BJ (cell line): ENCODE measurements at regions not wholly inside any gene's neighbourhood (a gene's known extent, or its start where the extent isn't known, plus 50 kb on each side); places are given as distances from the start of the nearest gene placed in this dataset.

Experiments
- CTCF ChIA-PET: fragments of 350-600 bp; formaldehyde crosslinking; extraction: SDS; loops from one replicate; lab custom pipeline; 2021; ENCODE audit warnings: antibody characterized with exemption, inconsistent platforms; lab: Yijun Ruan, JAX
- POLR2A ChIA-PET: fragments of 300-600 bp; sonication (Branson Sonifier 250); formaldehyde crosslinking; extraction: SDS; loops from one replicate; lab custom pipeline; 2021; ENCODE audit warnings: antibody characterized with exemption; lab: Charles Lee
- DNase-seq: peaks from one replicate; pipeline ENCODE4 v3.0.0-alpha.2; 2011; ENCODE audit warnings: low read depth
- H3K27me3 ChIP-seq: 2 replicates; pipeline ENCODE4 v1.6.0; 2011; ENCODE audit warnings: low read length; ENCODE audit not compliant: control insufficient read depth, insufficient read depth
- H3K36me3 ChIP-seq: 2 replicates; pipeline ENCODE4 v1.5.1; 2011; ENCODE audit warnings: low read length; ENCODE audit not compliant: control insufficient read depth, insufficient read depth
- H3K4me3 ChIP-seq: 2 replicates; pipeline ENCODE4 v1.5.1; 2011; ENCODE audit warnings: low read depth, mild to moderate bottlenecking, control low read depth, low read length
- TF ChIP-seq, protein P1 (sequence below): IDR thresholded peaks from 2 replicates; pipeline ENCODE4 v1.5.1; 2011; ENCODE audit warnings: low read depth, mild to moderate bottlenecking, control low read depth, inconsistent platforms, low read length, moderate library complexity; ENCODE audit not compliant: insufficient read depth

DNA sequence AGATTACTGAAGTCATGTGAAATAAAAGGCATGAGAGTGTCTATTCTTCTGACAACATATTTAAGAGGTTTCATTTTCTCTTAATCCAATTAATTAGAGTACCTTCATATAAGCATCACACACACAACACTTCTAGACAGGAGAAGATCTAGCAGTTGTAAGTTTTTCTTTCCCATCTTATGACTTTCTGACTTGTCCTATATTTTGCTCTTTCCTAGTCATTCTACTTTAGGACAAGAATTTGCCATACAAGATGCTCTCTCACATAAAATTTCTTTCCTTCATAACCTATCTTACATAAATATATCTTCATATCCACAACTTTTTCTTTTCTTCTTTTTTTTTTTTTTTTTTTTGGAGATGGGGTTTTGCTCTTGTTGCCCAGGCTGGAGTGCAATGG, 118.3 kb upstream of the SERPIND1 start:
- Histone ChIP-seq H3K4me3 (no peak overlapping the region), H3K36me3 (no peaks in the 10 kb centered on the region), H3K27me3 (no peaks in the 10 kb centered on the region)
- ChIA-PET CTCF (no interaction called here), POLR2A (no interaction called here)
- TF ChIP-seq, protein P1, sequence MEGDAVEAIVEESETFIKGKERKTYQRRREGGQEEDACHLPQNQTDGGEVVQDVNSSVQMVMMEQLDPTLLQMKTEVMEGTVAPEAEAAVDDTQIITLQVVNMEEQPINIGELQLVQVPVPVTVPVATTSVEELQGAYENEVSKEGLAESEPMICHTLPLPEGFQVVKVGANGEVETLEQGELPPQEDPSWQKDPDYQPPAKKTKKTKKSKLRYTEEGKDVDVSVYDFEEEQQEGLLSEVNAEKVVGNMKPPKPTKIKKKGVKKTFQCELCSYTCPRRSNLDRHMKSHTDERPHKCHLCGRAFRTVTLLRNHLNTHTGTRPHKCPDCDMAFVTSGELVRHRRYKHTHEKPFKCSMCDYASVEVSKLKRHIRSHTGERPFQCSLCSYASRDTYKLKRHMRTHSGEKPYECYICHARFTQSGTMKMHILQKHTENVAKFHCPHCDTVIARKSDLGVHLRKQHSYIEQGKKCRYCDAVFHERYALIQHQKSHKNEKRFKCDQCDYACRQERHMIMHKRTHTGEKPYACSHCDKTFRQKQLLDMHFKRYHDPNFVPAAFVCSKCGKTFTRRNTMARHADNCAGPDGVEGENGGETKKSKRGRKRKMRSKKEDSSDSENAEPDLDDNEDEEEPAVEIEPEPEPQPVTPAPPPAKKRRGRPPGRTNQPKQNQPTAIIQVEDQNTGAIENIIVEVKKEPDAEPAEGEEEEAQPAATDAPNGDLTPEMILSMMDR, result no peak
- DNase-seq, result no peak

DNA sequence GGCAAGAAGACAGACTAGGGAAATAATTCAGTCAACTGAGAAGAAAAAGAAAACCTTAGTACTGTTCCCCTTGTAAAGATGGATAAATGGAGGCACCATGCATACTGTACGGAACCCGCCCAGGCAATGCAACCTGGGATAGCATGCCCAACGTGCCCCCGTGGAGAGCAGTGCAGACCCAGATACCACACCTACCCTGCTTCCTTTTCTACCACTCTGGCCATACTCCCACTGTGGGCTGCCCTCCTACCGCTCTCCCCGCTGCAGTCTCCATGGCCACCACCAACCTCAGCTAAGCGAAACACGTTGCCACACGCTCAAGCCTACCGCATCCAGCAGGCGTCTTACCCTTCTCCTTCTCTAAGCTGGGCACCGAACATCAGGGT, 117.4 kb upstream of the SERPIND1 start:
- Histone ChIP-seq H3K27me3 (no peaks in the 10 kb centered on the region), H3K36me3 (no peaks in the 10 kb centered on the region), H3K4me3 (no peak overlapping the region)
- TF ChIP-seq, protein P1, result no peak
- ChIA-PET POLR2A (no interaction called here), CTCF (no interaction called here)
- no peak for DNase-seq

DNA sequence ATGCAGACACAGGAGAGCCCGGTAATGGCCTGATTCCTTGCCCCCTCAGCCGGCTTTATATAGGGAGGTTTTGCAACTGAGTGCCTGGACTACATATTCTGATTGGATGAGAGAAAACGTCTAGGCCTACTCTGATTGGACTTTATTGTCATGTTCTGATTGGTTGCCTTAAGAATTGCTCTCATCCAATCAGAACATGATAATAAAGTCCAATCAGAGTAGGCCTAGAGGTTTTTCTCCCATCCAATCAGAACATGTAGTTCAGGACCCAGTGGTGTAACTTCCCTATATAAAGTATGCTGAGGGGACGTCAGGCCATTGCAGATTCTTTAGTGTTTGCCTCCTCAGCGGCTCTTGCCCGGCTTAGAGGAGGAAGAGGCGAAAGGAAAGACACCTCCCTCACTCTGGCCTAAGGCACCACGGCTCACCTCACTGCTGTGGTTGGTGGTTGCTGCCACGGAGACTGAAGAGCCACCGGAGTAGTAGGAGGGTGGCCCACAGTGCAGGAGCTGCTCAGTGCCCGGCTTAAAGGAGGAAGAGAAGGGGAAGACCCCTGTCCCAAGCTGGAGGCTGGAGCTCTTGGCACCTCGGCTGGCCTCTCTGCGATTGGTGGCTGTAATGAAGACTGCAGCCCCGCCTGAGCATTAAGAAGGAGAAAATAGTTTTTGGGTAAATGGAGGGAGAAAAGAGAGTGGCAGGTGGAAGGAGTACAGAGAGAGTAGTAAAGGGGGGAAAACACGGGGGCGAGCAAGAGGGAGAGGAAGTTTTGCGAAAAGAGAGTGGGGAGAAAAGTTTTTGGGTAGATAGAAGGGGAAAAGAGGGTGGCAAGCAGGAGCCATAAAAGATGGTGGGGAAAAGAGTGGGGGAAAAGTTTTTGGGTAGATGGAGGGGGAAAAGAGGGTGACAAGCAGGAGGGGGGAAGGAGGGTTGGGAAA, 116.7 kb upstream of the SERPIND1 start:
- Histone ChIP-seq H3K4me3 (no peak overlapping the region), H3K36me3 (no peaks in the 10 kb centered on the region), H3K27me3 (no peaks in the 10 kb centered on the region)
- TF ChIP-seq, protein P1, result no peak
- DNase-seq, result no peak
- CTCF ChIA-PET, result no interaction called here
- POLR2A ChIA-PET, result no interaction called here
